OCI-LY1 (cell line): ENCODE measurements at regions not wholly inside any gene's neighbourhood (a gene's known extent, or its start where the extent isn't known, plus 50 kb on each side); places are given as distances from the start of the nearest gene placed in this dataset.
"Not testable (repeated sequence)": the region's sequence is repeated elsewhere in the genome, so short reads cannot be mapped to it uniquely, and the experiment has no call there.

Experiments used
- H2AFZ ChIP-seq: fragments of 200-600 bp; sonication (generic), shearing (Covaris generic); 2 replicates; pipeline ENCODE4 v1.6.0; 2014; ENCODE audit warnings: antibody characterized with exemption, mild to moderate bottlenecking, low read length
- H3F3A ChIP-seq: fragments of 200-600 bp; sonication (generic), shearing (Covaris generic); 2 replicates; pipeline ENCODE4 v1.6.0; 2014; ENCODE audit warnings: mild to moderate bottlenecking, antibody characterized with exemption, low read length, moderate library complexity; ENCODE audit not compliant: insufficient read depth
- H3K27ac ChIP-seq: fragments of 200-600 bp; sonication (generic); 2 replicates; pipeline ENCODE4 v1.5.1; 2014; ENCODE audit warnings: low read length, mixed run types, mild to moderate bottlenecking, low read depth; ENCODE audit not compliant: poor library complexity, severe bottlenecking
- H3K27me3 ChIP-seq: fragments of 200-600 bp; sonication (generic); 2 replicates; pipeline ENCODE4 v1.6.0; 2014; ENCODE audit warnings: antibody characterized with exemption, mild to moderate bottlenecking, low read length, moderate library complexity; ENCODE audit not compliant: insufficient read depth
- H3K36me3 ChIP-seq: fragments of 200-600 bp; sonication (generic); 2 replicates; pipeline ENCODE4 v1.6.1; 2014; ENCODE audit warnings: mild to moderate bottlenecking, antibody characterized with exemption, low read length, moderate library complexity, mixed read lengths; ENCODE audit not compliant: insufficient read depth
- H3K4me1 ChIP-seq: fragments of 200-600 bp; sonication (generic); 2 replicates; pipeline ENCODE4 v1.5.1; 2014; ENCODE audit warnings: mild to moderate bottlenecking, low read length, moderate library complexity; ENCODE audit not compliant: insufficient read depth, severe bottlenecking
- H3K4me2 ChIP-seq: fragments of 200-600 bp; sonication (generic), shearing (Covaris generic); 2 replicates; pipeline ENCODE4 v1.6.1; 2014; ENCODE audit warnings: low read length
- H3K4me3 ChIP-seq: fragments of 200-600 bp; sonication (generic); 2 replicates; pipeline ENCODE4 v1.5.1; 2014; ENCODE audit warnings: low read length, low read depth, mild to moderate bottlenecking, mixed read lengths; ENCODE audit not compliant: poor library complexity, severe bottlenecking
- H3K79me2 ChIP-seq: fragments of 200-600 bp; shearing (Covaris generic); 2 replicates; pipeline ENCODE4 v1.6.1; 2016; ENCODE audit warnings: mixed run types, low read length, mixed read lengths; ENCODE audit not compliant: insufficient read depth
- H3K9ac ChIP-seq: fragments of 200-600 bp; sonication (generic), shearing (Covaris generic); 2 replicates; pipeline ENCODE4 v1.6.1; 2014; ENCODE audit warnings: mild to moderate bottlenecking, low read length, mixed read lengths
- H3K9me2 ChIP-seq: fragments of 200-600 bp; sonication (generic), shearing (Covaris generic); 2 replicates; pipeline ENCODE4 v1.6.1; 2014; ENCODE audit warnings: low read depth, mild to moderate bottlenecking, low read length, mixed read lengths
- H3K9me3 ChIP-seq: fragments of 200-600 bp; shearing (Covaris generic); 2 replicates; pipeline ENCODE4 v1.6.1; 2014; ENCODE audit warnings: low read length, mixed read lengths
- H4K20me1 ChIP-seq: fragments of 200-600 bp; sonication (generic), shearing (Covaris generic); 2 replicates; pipeline ENCODE4 v1.6.0; 2016; ENCODE audit warnings: mild to moderate bottlenecking, low read length; ENCODE audit not compliant: insufficient read depth
- CTCF ChIP-seq: fragments of 200-600 bp; sonication (generic), shearing (Covaris generic); IDR thresholded peaks from 2 replicates; pipeline ENCODE4 v1.5.1; 2017; ENCODE audit warnings: mild to moderate bottlenecking, antibody characterized with exemption, low read length, moderate library complexity, mixed read lengths
- EZH2 ChIP-seq: fragments of 200-600 bp; sonication (generic), shearing (Covaris generic); IDR thresholded peaks from 2 replicates; pipeline ENCODE4 v1.8.0; 2017; ENCODE audit warnings: borderline replicate concordance, mixed run types, mild to moderate bottlenecking, antibody characterized with exemption, low read length, moderate library complexity, mixed read lengths

DNA sequence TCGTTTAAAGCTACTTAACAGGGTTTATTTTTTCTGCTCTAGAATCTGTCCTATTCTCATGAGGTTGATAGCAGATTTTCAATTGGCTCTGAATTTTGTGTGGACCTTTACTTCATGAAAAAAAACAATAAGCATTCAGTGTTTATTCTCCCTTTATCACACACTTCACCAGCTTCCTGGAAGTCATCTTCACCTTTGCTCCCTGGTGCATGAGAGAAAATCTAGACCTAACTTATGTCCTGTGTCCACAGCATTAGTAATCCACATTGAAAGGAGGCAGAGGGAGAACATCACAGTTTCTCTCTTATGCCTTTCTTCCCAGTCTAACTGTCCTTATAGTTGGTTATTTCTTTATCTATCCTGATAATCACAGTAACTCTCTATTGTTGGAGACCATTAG lies 316.1 kb downstream of the PTH2R start:
- Histone ChIP-seq H2AFZ (no peak overlapping the region), H3K4me2 (no peak overlapping the region), H3K4me1 (no peaks in the 10 kb centered on the region), H3K79me2 (no peaks in the 10 kb centered on the region), H3K9ac (no peak overlapping the region), H3K36me3 (no peaks in the 10 kb centered on the region), H3K27me3 (no peaks in the 10 kb centered on the region), H3F3A (no peaks in the 10 kb centered on the region), H3K4me3 (no peak overlapping the region), H3K27ac (no peak overlapping the region), H4K20me1 (no peaks in the 10 kb centered on the region), H3K9me2 (no peaks in the 10 kb centered on the region), H3K9me3 (no peaks in the 10 kb centered on the region)
- TF ChIP-seq CTCF, result no peak
- TF ChIP-seq EZH2, result no peak

- Histone ChIP-seq H3K9ac (no peak overlapping the region), H3K36me3 (no peaks in the 10 kb centered on the region), H3K4me1 (no peaks in the 10 kb centered on the region), H3K4me3 (no peak overlapping the region), H3K4me2 (no peak overlapping the region), H2AFZ (no peak overlapping the region), H3K79me2 (no peaks in the 10 kb centered on the region), H3K9me3 (no peaks in the 10 kb centered on the region), H3F3A (no peaks in the 10 kb centered on the region), H4K20me1 (no peaks in the 10 kb centered on the region), H3K27me3 (no peaks in the 10 kb centered on the region), H3K27ac (no peak overlapping the region), H3K9me2 (no peaks in the 10 kb centered on the region)
- TF ChIP-seq EZH2 (no peak), CTCF (no peak)
These were observed 318.7 kb downstream of the PTH2R start for GRCh38 chr2:208725280-208725679.

DNA sequence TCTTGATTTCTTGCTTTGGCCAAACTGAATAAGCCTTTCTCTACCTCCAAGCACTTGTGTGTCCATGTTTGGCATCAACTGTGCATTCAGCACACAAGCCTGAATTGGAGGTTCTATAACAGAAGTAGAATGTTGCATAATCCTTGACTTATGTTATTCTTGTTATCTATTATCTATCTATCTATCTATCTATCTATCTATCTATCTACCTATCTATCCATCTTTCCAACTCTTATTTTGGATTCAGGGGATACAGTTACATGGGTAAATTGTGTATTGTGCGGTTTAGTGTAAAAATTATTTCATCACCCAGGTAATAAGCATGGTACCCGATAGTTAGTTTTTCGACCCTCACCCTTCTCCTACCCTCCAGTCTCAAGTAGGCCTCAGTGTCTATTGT lies 319.6 kb downstream of the PTH2R start:
- Histone ChIP-seq H2AFZ (no peak overlapping the region), H3K9me3 (no peaks in the 10 kb centered on the region), H3K4me2 (no peak overlapping the region), H3K36me3 (no peaks in the 10 kb centered on the region), H3K79me2 (no peaks in the 10 kb centered on the region), H3F3A (no peaks in the 10 kb centered on the region), H3K27ac (no peak overlapping the region), H3K4me3 (no peak overlapping the region), H3K4me1 (no peaks in the 10 kb centered on the region), H4K20me1 (no peaks in the 10 kb centered on the region), H3K9ac (no peak overlapping the region), H3K9me2 (no peaks in the 10 kb centered on the region), H3K27me3 (no peaks in the 10 kb centered on the region)
- no peak for TF ChIP-seq EZH2
- no peak for TF ChIP-seq CTCF

DNA sequence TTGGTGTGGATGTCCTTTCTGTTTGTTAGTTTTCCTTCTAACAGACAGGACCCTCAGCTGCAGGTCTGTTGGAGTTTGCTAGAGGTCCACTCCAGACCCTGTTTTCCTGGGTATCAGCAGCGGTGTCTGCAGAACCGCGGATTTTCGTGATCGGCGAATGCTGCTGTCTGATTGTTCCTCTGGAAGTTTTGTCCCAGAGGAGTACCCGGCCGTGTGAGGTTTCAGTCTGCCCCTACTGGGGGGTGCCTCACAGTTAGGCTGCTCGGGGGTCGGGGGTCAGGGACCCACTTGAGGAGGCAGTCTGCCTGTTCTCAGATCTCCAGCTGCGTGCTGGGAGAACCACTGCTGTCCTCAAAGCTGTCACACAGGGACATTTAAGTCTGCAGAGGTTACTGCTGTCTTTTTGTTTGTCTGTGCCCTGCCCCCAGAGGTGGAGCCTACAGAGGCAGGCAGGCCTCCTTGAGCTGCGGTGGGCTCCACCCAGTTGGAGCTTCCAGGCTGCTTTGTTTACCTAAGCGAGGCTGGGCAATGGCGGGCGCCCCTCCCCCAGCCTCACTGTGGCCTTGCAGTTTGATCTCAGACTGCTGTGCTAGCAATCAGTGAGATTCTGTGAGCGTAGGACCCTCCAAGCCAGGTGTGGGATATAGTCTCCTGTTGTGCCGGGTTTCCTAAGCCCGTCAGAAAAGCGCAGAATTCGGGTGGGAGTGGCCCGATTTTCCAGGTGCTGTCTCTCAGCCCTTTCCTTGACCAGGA lies 345.2 kb downstream of the PTH2R start:
- not testable (repeated sequence) for H3F3A ChIP-seq, H3K9me2 ChIP-seq, H3K9ac ChIP-seq, H3K4me3 ChIP-seq, H3K27ac ChIP-seq, H3K36me3 ChIP-seq, H3K4me2 ChIP-seq, H3K9me3 ChIP-seq, H3K27me3 ChIP-seq, H4K20me1 ChIP-seq, H3K4me1 ChIP-seq, H2AFZ ChIP-seq, H3K79me2 ChIP-seq
